Upper lobe of left lung (tissue), 6 donors: ENCODE measurements at regions not wholly inside any gene's neighbourhood (a gene's known extent, or its start where the extent isn't known, plus 50 kb on each side); places are given as distances from the start of the nearest gene placed in this dataset.
"Not testable (repeated sequence)": the region's sequence is repeated elsewhere in the genome, so short reads cannot be mapped to it uniquely, and the experiment has no call there.

Source experiments
- ATAC-seq, 2 donors: fragments of 200-7000 bp; cut with Tn5 transposase; one replicate each; pipeline ENCODE4 v1.9.1; 2022; ENCODE audit warnings: mild to moderate bottlenecking in 2 of 2, moderate library complexity in 2 of 2; ENCODE audit not compliant: low FRiP score in 2 of 2
- DNase-seq, 2 donors: peaks; one replicate each; pipeline ENCODE4 v3.0.0-alpha.2; 2019 to 2020
- H3K27ac ChIP-seq, 4 donors: fragments of 200-600 bp; sonication (generic); one replicate each; pipeline ENCODE4 v1.5.1; 2016 to 2019
- H3K27me3 ChIP-seq, 4 donors: fragments of 200-600 bp; sonication (generic); one replicate each; pipeline ENCODE4 v1.5.1; 2017 to 2019
- H3K36me3 ChIP-seq, 4 donors: fragments of 200-600 bp; sonication (generic); one replicate each; pipeline ENCODE4 v1.5.1; 2016 to 2019
- H3K4me1 ChIP-seq, 4 donors: fragments of 200-600 bp; sonication (generic); one replicate each; pipeline ENCODE4 v1.5.1; 2018 to 2019
- H3K4me3 ChIP-seq, 4 donors: fragments of 200-600 bp; sonication (generic); one replicate each; pipeline ENCODE4 v1.5.1; 2017 to 2019; ENCODE audit warnings: mild to moderate bottlenecking in 2 of 4, moderate library complexity in 1 of 4
- H3K9me3 ChIP-seq, 4 donors: fragments of 200-600 bp; sonication (generic); one replicate each; pipeline ENCODE4 v1.5.1; 2018 to 2019
- EP300 ChIP-seq, 4 donors: sonication (generic); formaldehyde crosslinking; IDR thresholded peaks; one replicate each; pipeline ENCODE4 v1.5.1; 2017; ENCODE audit warnings: antibody characterized with exemption in 4 of 4, control low read depth in 2 of 4
- POLR2A ChIP-seq, 4 donors: fragments of 450-650 bp; IDR thresholded peaks; one replicate each; pipeline ENCODE4 v1.5.1; 2016 to 2017; ENCODE audit warnings: antibody characterized with exemption in 4 of 4, mild to moderate bottlenecking in 2 of 4
- POLR2AphosphoS5 ChIP-seq, 2 donors: sonication (generic); formaldehyde crosslinking; IDR thresholded peaks; one replicate each; pipeline ENCODE4 v1.5.1; 2017; ENCODE audit warnings: antibody characterized with exemption in 2 of 2
- WGBS, 2 donors: methylation state at CpG; one replicate each; pipeline ENCODE4 v1.1.5; 2017 to 2018; 5-methylcytosine and 5-hydroxymethylcytosine counted together
- TF ChIP-seq, protein P1 (sequence below), 6 experiments: fragments of 450-650 bp in 4 of 6; fragments of 200-600 bp in 2 of 6; sonication (generic) in 2 of 6; IDR thresholded peaks; one replicate each; pipeline ENCODE4 v1.5.1; 2016 to 2019; ENCODE audit warnings: antibody characterized with exemption in 6 of 6
- donor health status: DM: no; HTN: no; CAD: no; lungs with moderate emphysema.
- donor health status: DM: no; HTN: yes; CAD: no; lungs with severe emphysema.

DNA sequence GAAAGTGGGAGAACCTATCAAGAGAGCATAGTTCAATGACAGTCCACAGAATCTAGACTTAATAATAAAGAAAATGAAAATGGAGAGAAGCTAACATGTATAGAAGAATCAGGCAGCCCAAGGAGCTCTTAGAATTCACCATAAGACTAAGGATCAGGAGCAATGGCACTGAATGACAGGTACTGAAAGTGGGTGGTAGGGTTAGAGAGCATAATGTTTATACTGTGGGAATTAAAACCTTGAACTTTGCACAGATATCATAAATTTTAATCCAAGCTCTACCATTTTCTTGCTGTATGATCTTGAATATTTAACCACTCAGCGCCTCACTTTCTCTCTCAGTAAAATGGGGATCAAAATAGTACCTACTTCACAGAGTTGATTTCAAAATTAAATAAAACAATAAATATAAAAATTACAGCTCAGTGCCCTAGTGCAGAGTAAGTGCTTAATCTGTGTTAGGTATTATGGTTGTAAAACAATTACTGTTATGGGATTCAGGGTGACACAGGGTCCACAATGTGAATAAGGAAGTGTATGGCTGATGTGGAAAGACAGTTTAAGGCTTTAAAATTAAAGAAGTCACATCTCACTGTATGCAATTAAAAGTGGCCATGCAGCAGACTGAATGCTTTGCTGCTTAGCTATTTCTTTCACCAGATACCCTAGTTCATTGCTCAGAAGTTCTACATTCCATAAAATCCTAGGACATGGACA lies 319.8 kb downstream of the HINT1 start:
- no peak for DNase-seq
- 57 to 87% methylated on average over 1 of the region's 1 CpG for WGBS, 2 donors
- Histone ChIP-seq H3K36me3 (no peaks in the 10 kb centered on the region), H3K9me3 (peaks cover 0 to 5% (median 0%) of the 10 kb centered on the region in 4 donors), H3K27ac (no peak overlapping the region), H3K27me3 (no peaks in the 10 kb centered on the region), H3K4me1 (no peaks in the 10 kb centered on the region), H3K4me3 (no peak overlapping the region)
- no peak for ATAC-seq
- TF ChIP-seq POLR2A (IDR thresholded peaks at IDR 0.05) (no peak), POLR2AphosphoS5 (IDR thresholded peaks at IDR 0.05) (no peak), EP300 (IDR thresholded peaks at IDR 0.05) (no peak)
- TF ChIP-seq, protein P1, sequence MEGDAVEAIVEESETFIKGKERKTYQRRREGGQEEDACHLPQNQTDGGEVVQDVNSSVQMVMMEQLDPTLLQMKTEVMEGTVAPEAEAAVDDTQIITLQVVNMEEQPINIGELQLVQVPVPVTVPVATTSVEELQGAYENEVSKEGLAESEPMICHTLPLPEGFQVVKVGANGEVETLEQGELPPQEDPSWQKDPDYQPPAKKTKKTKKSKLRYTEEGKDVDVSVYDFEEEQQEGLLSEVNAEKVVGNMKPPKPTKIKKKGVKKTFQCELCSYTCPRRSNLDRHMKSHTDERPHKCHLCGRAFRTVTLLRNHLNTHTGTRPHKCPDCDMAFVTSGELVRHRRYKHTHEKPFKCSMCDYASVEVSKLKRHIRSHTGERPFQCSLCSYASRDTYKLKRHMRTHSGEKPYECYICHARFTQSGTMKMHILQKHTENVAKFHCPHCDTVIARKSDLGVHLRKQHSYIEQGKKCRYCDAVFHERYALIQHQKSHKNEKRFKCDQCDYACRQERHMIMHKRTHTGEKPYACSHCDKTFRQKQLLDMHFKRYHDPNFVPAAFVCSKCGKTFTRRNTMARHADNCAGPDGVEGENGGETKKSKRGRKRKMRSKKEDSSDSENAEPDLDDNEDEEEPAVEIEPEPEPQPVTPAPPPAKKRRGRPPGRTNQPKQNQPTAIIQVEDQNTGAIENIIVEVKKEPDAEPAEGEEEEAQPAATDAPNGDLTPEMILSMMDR (IDR thresholded peaks at IDR 0.05): no peak

GRCh38 chr5:130836729-130837649 lies 328.1 kb downstream of the HINT1 start:
- peak overlapping the region in 3 of 4 donors; percentile 10 to 42 (median 35) for H3K4me3 ChIP-seq

DNA sequence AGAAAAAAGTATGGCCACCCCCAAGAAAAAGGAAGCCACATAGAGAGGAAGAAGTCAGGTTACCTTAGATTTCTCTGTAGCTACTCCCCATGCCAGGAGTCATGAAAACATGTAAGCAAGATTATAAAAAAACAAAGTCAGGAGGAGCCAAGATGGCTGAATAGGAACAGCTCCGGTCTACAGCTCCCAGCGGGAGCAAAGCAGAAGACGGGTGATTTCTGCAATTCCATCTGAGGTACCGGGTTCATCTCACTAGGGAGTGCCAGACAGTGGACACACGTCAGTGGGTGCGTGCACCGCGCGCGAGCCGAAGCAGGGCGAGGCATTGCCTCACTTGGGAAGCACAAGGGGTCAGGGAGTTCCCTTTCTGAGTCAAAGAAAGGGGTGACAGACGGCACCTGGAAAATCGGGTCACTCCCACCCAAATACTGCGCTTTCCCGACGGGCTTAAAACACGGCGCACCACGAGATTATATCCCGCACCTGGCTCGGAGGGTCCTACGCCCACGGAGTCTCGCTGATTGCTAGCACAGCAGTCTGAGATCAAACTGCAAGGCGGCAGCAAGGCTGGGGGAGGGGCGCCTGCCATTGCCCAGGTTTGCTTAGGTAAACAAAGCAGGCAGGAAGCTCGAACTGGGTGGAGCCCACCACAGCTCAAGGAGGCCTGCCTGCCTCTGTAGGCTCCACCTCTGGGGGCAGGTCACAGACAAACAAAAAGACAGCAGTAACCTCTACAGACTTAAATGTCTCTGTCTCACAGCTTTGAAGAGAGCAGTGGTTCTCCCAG lies 347.3 kb downstream of the HINT1 start:
- not testable (repeated sequence) for H3K9me3 ChIP-seq, H3K27ac ChIP-seq, H3K36me3 ChIP-seq, H3K27me3 ChIP-seq, ATAC-seq, H3K4me1 ChIP-seq, H3K4me3 ChIP-seq
- peak in 1 of 2 donors; percentile 43 for DNase-seq
- 91% methylated on average over 27 to 28 of the region's 28 CpGs for WGBS, 2 donors

More at GRCh38 chr5:130836729-130837649, 328.1 kb downstream of the HINT1 start:
- no peaks in the 10 kb centered on the region for H3K36me3 ChIP-seq
- TF ChIP-seq POLR2A (IDR thresholded peaks at IDR 0.05) (no peak), EP300 (IDR thresholded peaks at IDR 0.05) (no peak), POLR2AphosphoS5 (IDR thresholded peaks at IDR 0.05) (no peak)
- TF ChIP-seq, protein P1 (IDR thresholded peaks at IDR 0.05): no peak
- no peaks in the 10 kb centered on the region for H3K27me3 ChIP-seq
- no peak for DNase-seq
- peak in 1 of 2 donors; percentile 40 for ATAC-seq
- no peaks in the 10 kb centered on the region for H3K9me3 ChIP-seq
- WGBS, 2 donors: 43 to 44% methylated on average over 6 of the region's 6 CpGs
- H3K4me1 ChIP-seq: no peaks in the 10 kb centered on the region
- peak overlapping the region in 1 of 4 donors; percentile 10 for H3K27ac ChIP-seq

DNA sequence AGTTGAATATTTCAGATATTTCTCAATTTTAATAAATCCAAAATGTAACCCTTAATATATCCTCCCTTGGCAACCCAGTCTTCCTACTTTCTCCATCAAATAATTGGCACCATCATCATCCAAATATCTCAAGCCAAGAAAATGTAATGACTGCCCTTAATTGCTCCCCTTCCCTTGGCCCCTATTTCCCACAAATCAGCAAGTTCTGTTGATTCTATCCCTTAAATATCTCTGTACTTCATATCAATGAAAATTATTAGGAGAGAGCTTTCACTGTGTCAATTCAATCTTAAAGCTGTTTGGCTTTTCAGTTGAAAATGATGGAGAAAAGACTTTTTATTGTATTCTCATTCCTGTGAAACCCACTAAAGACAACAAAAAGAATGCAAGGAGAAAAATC lies 349.8 kb downstream of the HINT1 start:
- no peak for DNase-seq
- TF ChIP-seq POLR2A (IDR thresholded peaks at IDR 0.05) (no peak), EP300 (IDR thresholded peaks at IDR 0.05) (no peak), POLR2AphosphoS5 (IDR thresholded peaks at IDR 0.05) (no peak)
- TF ChIP-seq, protein P1 (IDR thresholded peaks at IDR 0.05): no peak

GRCh38 chr5:130808691-130809090 lies 356.4 kb downstream of the HINT1 start:
- TF ChIP-seq EP300 (IDR thresholded peaks at IDR 0.05): no peak
- TF ChIP-seq, protein P1 (IDR thresholded peaks at IDR 0.05): no peak
- TF ChIP-seq POLR2AphosphoS5 (IDR thresholded peaks at IDR 0.05): no peak
- no peak for TF ChIP-seq POLR2A (IDR thresholded peaks at IDR 0.05)
- no peak overlapping the region for H3K4me3 ChIP-seq
- DNase-seq: no peak
- no peaks in the 10 kb centered on the region for H3K36me3 ChIP-seq
- no peaks in the 10 kb centered on the region for H3K27me3 ChIP-seq
- no peak overlapping the region for H3K27ac ChIP-seq
- 89 to 94% methylated on average over 4 of the region's 4 CpGs for WGBS, 2 donors
- H3K9me3 ChIP-seq: no peaks in the 10 kb centered on the region
- no peaks in the 10 kb centered on the region for H3K4me1 ChIP-seq
- no peak for ATAC-seq

More for the DNA sequence above, 349.8 kb downstream of the HINT1 start:
- no peaks in the 10 kb centered on the region for H3K27me3 ChIP-seq
- H3K9me3 ChIP-seq: no peaks in the 10 kb centered on the region
- H3K4me3 ChIP-seq: no peak overlapping the region
- H3K36me3 ChIP-seq: no peaks in the 10 kb centered on the region
- H3K27ac ChIP-seq: no peak overlapping the region
- H3K4me1 ChIP-seq: no peaks in the 10 kb centered on the region
- ATAC-seq: no peak
